ENCODE measurements at regions not wholly inside any gene's neighbourhood (a gene's known extent, or its start where the extent isn't known, plus 50 kb on each side); places are given as distances from the start of the nearest gene placed in this dataset.
A peak's percentile ranks its signal among the peaks of the same experiment; 100 is the strongest.
"Not testable (repeated sequence)": the region's sequence is repeated elsewhere in the genome, so short reads cannot be mapped to it uniquely, and the experiment has no call there.

DNA sequence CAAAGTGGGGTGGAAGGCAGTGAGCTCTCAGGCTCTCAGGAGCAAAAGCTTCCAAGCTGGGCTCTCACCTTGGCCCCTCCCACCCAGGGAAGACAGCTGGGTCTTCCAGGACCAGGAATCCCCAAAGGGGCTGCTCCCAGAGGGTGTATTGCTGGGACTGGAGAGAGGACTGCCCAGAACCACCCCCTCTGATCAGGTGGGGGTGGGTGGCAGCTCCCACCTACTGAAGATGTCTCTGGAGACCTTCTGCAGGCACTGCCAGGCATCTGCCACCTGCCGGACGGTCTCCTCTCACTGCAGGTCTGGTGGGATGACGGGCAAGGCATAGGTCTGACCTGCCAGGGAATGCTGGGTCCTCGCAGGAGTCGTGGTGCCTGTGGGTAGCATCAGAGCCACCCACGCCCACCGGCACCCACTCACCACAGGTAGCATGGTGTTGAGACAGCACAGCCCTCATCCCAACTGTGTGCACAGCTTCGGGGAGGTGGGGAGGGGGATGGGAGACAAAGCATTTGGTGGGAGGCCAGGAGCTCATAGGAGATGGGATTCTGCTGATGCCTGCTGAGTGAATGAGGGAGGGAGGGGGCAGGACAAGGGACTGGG, 103.2 kb downstream of the SINHCAF start:
- no peaks in the 10 kb centered on the region for H3K36me3 Mint-ChIP-seq (ENCODE audit: low read depth)
- peaks cover 5% of the 10 kb centered on the region for H3K4me1 Mint-ChIP-seq
- H3K27me3 Mint-ChIP-seq (ENCODE audit: low read depth) = peaks cover 7% of the 10 kb centered on the region
- no peak overlapping the region for H3K4me3 Mint-ChIP-seq
- H3K9me3 Mint-ChIP-seq = no peaks in the 10 kb centered on the region
- no peak overlapping the region for H3K27ac Mint-ChIP-seq
- TF ChIP-seq, protein P1, sequence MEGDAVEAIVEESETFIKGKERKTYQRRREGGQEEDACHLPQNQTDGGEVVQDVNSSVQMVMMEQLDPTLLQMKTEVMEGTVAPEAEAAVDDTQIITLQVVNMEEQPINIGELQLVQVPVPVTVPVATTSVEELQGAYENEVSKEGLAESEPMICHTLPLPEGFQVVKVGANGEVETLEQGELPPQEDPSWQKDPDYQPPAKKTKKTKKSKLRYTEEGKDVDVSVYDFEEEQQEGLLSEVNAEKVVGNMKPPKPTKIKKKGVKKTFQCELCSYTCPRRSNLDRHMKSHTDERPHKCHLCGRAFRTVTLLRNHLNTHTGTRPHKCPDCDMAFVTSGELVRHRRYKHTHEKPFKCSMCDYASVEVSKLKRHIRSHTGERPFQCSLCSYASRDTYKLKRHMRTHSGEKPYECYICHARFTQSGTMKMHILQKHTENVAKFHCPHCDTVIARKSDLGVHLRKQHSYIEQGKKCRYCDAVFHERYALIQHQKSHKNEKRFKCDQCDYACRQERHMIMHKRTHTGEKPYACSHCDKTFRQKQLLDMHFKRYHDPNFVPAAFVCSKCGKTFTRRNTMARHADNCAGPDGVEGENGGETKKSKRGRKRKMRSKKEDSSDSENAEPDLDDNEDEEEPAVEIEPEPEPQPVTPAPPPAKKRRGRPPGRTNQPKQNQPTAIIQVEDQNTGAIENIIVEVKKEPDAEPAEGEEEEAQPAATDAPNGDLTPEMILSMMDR (IDR thresholded peaks at IDR 0.05; ENCODE audit: unreplicated experiment in 3 of 3) = no peak

DNA sequence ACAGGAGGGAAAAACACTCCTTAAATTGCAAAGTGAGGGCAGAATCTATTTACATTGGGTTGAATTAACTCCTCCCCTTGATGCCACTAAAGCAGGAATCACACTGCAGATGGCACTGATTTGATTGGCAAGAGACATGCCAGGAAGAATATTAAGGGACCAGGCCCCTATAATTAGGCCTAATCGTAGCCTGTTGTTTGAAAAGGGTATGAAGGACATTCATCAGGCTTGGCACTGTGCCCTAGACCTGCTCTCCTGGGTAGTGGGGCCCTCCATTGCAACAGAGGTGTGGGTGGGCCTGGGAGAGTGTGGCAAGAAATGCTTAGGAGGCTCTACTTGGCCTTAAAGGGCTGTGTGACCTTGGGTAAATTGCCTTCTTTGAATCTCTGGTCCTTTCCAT, 102.3 kb downstream of the SINHCAF start:
- H3K4me3 Mint-ChIP-seq; H3K4me1 Mint-ChIP-seq; H3K9me3 Mint-ChIP-seq; H3K36me3 Mint-ChIP-seq (ENCODE audit: low read depth); H3K27me3 Mint-ChIP-seq (ENCODE audit: low read depth); H3K27ac Mint-ChIP-seq: not testable (repeated sequence)

DNA sequence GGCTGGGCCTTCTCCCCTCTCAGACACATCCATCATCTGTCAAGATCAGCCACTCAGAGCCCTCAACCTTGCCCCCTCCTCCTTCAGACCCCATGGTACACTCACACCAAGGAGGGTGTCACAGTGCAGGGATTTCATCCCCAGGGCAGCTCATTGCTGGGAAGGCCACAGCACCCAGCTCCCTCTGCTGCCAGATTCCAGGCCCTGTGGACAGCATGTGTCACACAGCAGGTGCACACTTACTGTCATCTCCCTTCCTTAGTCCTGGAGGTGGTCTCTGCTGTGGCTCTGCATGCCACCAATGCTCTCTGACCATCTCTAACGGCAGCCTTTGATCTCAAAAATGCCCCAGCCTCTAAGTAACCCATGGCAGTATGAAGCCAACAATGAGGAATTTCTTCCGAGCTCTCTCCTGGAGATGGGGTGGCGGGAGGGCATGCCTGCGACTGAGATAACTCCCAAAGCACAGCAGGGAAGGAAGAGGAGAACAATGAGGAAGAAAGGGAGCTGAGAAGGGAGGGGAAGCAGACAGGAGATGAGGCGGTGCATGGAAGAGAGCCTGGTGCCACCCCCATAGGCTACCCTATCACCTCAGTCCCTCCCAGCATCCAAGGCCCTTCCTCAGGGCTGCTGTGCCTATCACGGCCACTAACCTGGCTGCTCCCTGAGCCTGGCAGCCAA, 101.0 kb downstream of the SINHCAF start:
- Mint-ChIP-seq H3K4me1 (peaks cover 5% of the 10 kb centered on the region), H3K36me3 (ENCODE audit: low read depth) (no peaks in the 10 kb centered on the region), H3K9me3 (no peaks in the 10 kb centered on the region), H3K27me3 (ENCODE audit: low read depth) (peaks cover 7% of the 10 kb centered on the region), H3K27ac (no peak overlapping the region), H3K4me3 (no peak overlapping the region)
- TF ChIP-seq, protein P1 (IDR thresholded peaks at IDR 0.05; ENCODE audit: unreplicated experiment in 3 of 3) = no peak

DNA sequence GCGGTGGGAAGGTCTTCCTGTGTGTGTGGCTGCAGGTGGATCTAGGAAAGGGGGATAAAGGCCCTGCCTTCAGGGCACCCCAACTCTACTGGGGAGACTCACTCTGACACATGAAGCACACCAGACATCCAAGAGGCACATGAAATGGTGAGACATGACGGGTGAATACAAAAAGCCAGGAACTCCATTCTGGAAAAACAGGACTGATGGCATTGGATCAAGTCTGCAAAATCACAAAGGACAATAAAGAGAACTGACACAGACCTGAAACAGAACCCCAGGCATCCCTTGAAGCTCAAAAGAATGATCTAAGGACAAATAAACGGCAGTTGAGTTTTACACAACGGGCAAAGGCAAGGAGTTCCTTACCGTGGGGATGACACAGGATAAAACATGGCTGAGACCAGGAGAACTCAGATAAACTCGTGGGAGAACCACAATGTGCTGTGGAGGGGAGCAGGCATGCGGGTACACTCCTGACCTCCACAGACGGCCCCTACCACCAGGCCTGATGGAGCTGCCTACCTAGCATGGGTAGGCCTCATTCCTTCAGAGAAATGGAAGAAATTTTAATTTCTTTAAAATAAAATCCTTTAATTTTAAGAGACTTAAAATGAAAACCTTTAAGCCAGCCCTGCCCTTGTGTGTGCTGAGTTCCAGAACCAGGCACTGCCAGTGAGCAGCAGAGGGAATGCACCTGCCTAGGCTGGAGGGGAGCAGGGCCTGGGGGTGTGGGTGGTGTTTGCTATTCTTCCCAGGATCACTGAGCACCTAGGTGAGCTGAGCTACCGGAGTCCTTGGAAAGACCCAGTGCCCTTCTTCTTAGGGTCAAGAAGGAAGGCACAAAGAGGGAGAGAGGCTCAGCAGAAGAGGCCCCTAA, 100.1 kb downstream of the SINHCAF start:
- Mint-ChIP-seq H3K4me3 (no peak overlapping the region), H3K9me3 (peaks cover under 1% of the 10 kb centered on the region), H3K36me3 (ENCODE audit: low read depth) (no peaks in the 10 kb centered on the region), H3K27ac (no peak overlapping the region), H3K27me3 (ENCODE audit: low read depth) (peaks cover 7% of the 10 kb centered on the region), H3K4me1 (peaks cover 5% of the 10 kb centered on the region)
- TF ChIP-seq, protein P1 (IDR thresholded peaks at IDR 0.05; ENCODE audit: unreplicated experiment in 3 of 3) = no peak

DNA sequence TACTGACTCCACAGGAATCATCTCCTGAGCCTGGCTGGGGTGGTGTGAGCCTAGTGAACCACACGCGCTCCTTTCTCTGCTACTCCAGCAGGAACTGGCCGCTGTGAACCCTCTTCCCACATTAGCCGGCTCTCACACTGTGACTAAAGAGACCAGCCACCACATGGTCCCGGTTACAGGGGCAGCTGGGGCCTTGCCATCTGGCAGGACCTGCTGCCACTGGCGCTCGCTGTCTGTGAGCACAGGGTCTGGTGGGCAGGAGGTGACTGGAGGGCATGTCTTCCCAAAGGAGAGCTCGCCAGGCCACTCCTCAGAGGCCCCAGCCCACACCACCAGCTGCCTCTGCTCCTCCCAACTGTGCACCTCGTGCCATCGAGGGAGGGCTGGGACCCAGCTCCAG, 99.3 kb downstream of the SINHCAF start:
- Mint-ChIP-seq H3K27me3 (ENCODE audit: low read depth) (peaks cover 8% of the 10 kb centered on the region), H3K4me3 (no peak overlapping the region), H3K9me3 (peaks cover 7% of the 10 kb centered on the region), H3K36me3 (ENCODE audit: low read depth) (no peaks in the 10 kb centered on the region), H3K27ac (no peak overlapping the region), H3K4me1 (peaks cover 5% of the 10 kb centered on the region)
- TF ChIP-seq, protein P1 (IDR thresholded peaks at IDR 0.05; ENCODE audit: unreplicated experiment in 3 of 3) = no peak

DNA sequence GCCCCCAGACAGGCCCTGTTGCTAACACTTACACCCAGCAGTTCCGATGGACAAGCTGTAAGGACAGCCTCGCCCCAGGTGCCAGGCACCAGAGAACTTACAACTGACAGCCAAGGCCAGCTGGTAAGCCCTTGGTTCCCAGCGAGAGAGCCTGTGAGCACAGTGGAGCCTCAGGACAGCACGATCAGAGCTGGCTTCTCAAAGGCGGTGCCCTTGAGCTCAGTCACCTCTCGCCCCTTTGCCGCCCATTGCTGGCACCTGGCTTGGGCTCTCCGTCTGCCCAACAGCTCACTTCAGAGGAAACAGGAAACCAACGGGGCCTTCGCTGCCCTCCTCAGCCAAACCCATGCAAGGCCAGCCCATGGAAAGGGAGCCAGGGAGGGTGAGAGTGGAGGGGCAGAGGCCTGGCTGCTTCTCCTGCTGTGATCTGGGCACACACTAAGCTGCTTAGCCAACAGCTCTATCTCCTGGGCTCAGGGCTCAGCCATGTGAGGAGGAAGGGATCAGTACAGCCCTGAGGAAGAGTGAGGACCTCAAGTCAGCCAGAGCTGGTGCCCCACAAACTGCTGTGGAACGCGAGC, 98.5 kb downstream of the SINHCAF start:
- H3K4me1 Mint-ChIP-seq = peaks cover under 1% of the 10 kb centered on the region
- H3K27me3 Mint-ChIP-seq (ENCODE audit: low read depth) = peaks cover 17% of the 10 kb centered on the region
- no peaks in the 10 kb centered on the region for H3K36me3 Mint-ChIP-seq (ENCODE audit: low read depth)
- H3K4me3 Mint-ChIP-seq = no peak overlapping the region
- H3K9me3 Mint-ChIP-seq = peaks cover 8% of the 10 kb centered on the region
- TF ChIP-seq, protein P1 (IDR thresholded peaks at IDR 0.05; ENCODE audit: unreplicated experiment in 3 of 3) = no peak
- peak overlapping the region in 1 of 3 experiments; percentile 23 for H3K27ac Mint-ChIP-seq

Data from nephron (organoid).